Ovary (tissue), 7 donors: ENCODE measurements at regions not wholly inside any gene's neighbourhood (a gene's known extent, or its start where the extent isn't known, plus 50 kb on each side); places are given as distances from the start of the nearest gene placed in this dataset.

Source experiments
- DNase-seq, 5 donors: peaks; one replicate each; pipeline ENCODE4 v3.0.0-alpha.2; 2019 to 2020
- H3K27ac ChIP-seq, 2 donors: fragments of 200-600 bp; one replicate each; pipeline versions ENCODE4 v1.5.1 to v1.8.0; 2019 to 2022
- H3K27me3 ChIP-seq: fragments of 200-600 bp; one replicate; pipeline ENCODE4 v1.8.0; 2022
- H3K36me3 ChIP-seq: fragments of 200-600 bp; sonication (generic); one replicate; pipeline ENCODE4 v1.5.1; 2019
- H3K4me1 ChIP-seq: one replicate; pipeline ENCODE4 v1.8.1; 2013; ENCODE audit warnings: mild to moderate bottlenecking, moderate library complexity; ENCODE audit not compliant: insufficient read depth
- H3K4me3 ChIP-seq: fragments of 200-600 bp; sonication (generic); one replicate; pipeline ENCODE4 v1.5.1; 2017
- H3K9me3 ChIP-seq, 2 donors: fragments of 200-600 bp in 1 of 2; sonication (generic) in 1 of 2; one replicate each; pipeline versions ENCODE4 v1.5.1 to v1.8.1; 2013 to 2019; ENCODE audit warnings: mild to moderate bottlenecking in 1 of 2, moderate library complexity in 1 of 2
- EP300 ChIP-seq: sonication (generic); formaldehyde crosslinking; IDR thresholded peaks from one replicate; pipeline ENCODE4 v1.6.1; 2017; ENCODE audit warnings: antibody characterized with exemption
- POLR2A ChIP-seq: fragments of 450-650 bp; IDR thresholded peaks from one replicate; pipeline ENCODE4 v1.6.1; 2017; ENCODE audit warnings: antibody characterized with exemption, mild to moderate bottlenecking, moderate library complexity
- WGBS, 3 donors: extraction: QIAGEN DNeasy Blood & Tissue Kit in 1 of 3; methylation state at CpG; one replicate each; pipeline versions ENCODE4 v1.1.5 to v1.1.7; 2013 to 2017; 5-methylcytosine and 5-hydroxymethylcytosine counted together
- intact Hi-C, 4 donors: fragments of 100-400 bp; cut with DNase I; formaldehyde crosslinking; loops; one replicate each; pipeline versions ENCODE4 v1.11.0 to v1.15.1; 2022 to 2023
- TF ChIP-seq, protein P1 (sequence below), 3 donors: fragments of 450-650 bp in 2 of 3; fragments of 200-600 bp in 1 of 3; IDR thresholded peaks; one replicate each; pipeline versions ENCODE4 v1.5.1 to v1.8.0; 2016 to 2022; ENCODE audit warnings: antibody characterized with exemption in 3 of 3, mild to moderate bottlenecking in 1 of 3
- donor health status: DM: no; HTN: no; CAD: no; lungs with moderate emphysema.
- donor health status: DM: no; HTN: no; CAD: no.
- donor health status: Bipolar disorder and iron deficiency.
- donor health status: DM: no; HTN: no; CAD: no.
- donor health status: DM: yes; HTN: yes; CAD: no.

DNA sequence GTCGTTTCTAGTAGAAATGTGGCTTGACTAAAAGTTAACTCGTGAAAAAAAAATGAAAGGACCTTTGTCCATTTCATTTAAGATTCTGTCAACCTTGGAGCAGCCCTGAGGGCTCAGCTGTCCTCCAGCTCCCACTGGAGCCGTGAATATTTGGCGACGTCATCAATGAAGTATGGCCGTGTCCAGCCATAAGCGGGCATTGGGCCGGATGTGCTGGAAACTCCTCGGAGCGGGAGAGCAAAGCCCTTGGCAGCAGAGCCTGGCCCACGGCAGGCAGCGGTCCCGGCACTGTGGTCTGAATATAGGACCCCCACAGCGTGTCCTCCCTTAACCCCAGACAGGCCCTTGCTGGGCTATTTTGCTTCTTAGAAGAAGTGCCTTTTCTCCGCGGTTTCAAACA lies 50.0 kb downstream of the JAKMIP3 start:
- intact Hi-C loops: no loop called here
- Histone ChIP-seq H3K4me3 (no peak overlapping the region), H3K9me3 (no peaks in the 10 kb centered on the region), H3K4me1 (no peaks in the 10 kb centered on the region), H3K27me3 (no peaks in the 10 kb centered on the region), H3K27ac (no peak overlapping the region), H3K36me3 (no peaks in the 10 kb centered on the region)
- no peak for TF ChIP-seq EP300
- TF ChIP-seq, protein P1, sequence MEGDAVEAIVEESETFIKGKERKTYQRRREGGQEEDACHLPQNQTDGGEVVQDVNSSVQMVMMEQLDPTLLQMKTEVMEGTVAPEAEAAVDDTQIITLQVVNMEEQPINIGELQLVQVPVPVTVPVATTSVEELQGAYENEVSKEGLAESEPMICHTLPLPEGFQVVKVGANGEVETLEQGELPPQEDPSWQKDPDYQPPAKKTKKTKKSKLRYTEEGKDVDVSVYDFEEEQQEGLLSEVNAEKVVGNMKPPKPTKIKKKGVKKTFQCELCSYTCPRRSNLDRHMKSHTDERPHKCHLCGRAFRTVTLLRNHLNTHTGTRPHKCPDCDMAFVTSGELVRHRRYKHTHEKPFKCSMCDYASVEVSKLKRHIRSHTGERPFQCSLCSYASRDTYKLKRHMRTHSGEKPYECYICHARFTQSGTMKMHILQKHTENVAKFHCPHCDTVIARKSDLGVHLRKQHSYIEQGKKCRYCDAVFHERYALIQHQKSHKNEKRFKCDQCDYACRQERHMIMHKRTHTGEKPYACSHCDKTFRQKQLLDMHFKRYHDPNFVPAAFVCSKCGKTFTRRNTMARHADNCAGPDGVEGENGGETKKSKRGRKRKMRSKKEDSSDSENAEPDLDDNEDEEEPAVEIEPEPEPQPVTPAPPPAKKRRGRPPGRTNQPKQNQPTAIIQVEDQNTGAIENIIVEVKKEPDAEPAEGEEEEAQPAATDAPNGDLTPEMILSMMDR (IDR thresholded peaks at IDR 0.05): no peak
- TF ChIP-seq POLR2A: no peak
- DNase-seq: peak in 2 of 5 donors; percentile 21 to 50
- WGBS, 3 donors: 27 to 67% (median 43%) methylated on average over 16 of the region's 16 CpGs

DNA sequence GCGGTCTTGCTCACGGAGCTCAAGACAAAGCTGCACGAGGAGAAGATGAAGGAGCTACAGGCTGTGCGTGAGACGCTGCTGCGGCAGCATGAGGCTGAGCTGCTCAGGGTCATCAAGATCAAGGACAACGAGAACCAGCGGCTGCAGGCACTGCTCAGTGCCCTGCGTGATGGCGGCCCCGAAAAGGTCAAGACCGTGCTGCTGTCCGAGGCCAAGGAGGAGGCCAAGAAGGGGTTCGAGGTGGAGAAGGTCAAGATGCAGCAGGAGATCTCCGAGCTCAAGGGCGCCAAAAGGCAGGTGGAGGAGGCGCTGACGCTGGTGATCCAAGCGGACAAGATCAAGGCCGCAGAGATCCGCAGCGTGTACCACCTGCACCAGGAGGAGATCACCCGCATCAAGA lies 51.4 kb downstream of the JAKMIP3 start:
- Histone ChIP-seq H3K36me3 (no peaks in the 10 kb centered on the region), H3K4me1 (no peaks in the 10 kb centered on the region), H3K4me3 (no peak overlapping the region), H3K9me3 (no peaks in the 10 kb centered on the region), H3K27ac (no peak overlapping the region), H3K27me3 (no peaks in the 10 kb centered on the region)
- 89 to 93% (median 90%) methylated on average over 23 of the region's 23 CpGs for WGBS, 3 donors
- intact Hi-C loops: no loop called here
- DNase-seq: peak in 1 of 5 donors; percentile 6
- no peak for TF ChIP-seq POLR2A
- TF ChIP-seq EP300: no peak
- TF ChIP-seq, protein P1 (IDR thresholded peaks at IDR 0.05): no peak

DNA sequence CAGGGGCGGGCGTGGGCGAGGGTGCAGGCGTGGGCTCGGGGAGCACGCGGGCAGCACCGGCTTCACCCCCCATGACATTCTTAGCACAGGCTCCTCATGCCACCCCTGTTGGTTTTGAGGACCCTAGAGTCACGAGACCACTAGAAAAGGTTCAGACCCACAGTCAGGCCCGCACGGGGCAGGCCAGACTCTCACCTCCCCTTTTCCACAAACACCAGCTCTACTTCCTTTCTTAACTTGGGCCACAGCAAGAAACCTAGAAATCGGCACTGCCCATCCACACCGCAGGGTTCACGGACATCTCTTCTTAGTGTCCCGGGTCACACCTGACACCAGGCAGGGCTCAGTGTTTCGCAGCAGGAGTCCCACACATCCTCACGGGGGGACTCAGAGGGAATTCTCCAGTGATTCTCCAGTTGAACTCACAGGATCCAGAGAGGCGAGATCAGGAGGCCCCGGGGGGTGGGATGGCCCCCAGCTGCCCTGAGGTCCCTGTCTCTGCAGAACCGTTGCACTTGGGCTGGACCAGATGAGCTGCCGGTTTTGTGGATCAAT lies 52.0 kb downstream of the JAKMIP3 start:
- no peak overlapping the region for H3K4me3 ChIP-seq
- H3K27ac ChIP-seq: no peak overlapping the region
- H3K27me3 ChIP-seq: no peaks in the 10 kb centered on the region
- H3K9me3 ChIP-seq: no peaks in the 10 kb centered on the region
- H3K4me1 ChIP-seq: no peaks in the 10 kb centered on the region
- peak in 2 of 5 donors; percentile 4 to 19 for DNase-seq
- 91 to 95% (median 93%) methylated on average over 21 of the region's 21 CpGs for WGBS, 3 donors
- intact Hi-C loops: no loop called here
- TF ChIP-seq EP300: no peak
- TF ChIP-seq POLR2A: no peak
- TF ChIP-seq, protein P1 (IDR thresholded peaks at IDR 0.05): no peak
- H3K36me3 ChIP-seq: no peaks in the 10 kb centered on the region

DNA sequence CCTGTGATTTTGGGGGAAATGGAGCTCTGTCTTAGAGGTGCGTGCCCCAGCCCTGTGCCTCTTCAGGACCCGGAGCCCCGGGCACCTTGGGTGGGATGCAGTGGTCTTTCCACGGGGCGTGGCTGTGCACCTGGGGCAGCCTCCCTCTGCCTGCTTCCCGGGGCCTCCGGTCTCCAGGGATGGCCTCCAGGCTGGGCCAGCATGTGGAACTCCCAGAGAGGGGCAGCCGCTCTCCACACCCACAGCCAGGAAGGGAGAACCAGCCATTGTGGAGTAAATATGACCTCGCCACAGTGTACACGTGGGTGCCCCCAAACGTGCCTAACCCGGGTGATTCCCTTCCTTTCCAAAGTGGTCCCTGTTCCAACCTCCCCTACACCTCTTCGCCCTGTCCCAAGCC lies 52.6 kb downstream of the JAKMIP3 start:
- no peaks in the 10 kb centered on the region for H3K4me1 ChIP-seq
- no peaks in the 10 kb centered on the region for H3K9me3 ChIP-seq
- no peak overlapping the region for H3K4me3 ChIP-seq
- H3K27ac ChIP-seq: no peak overlapping the region
- intact Hi-C loops: no loop called here
- H3K36me3 ChIP-seq: no peaks in the 10 kb centered on the region
- no peaks in the 10 kb centered on the region for H3K27me3 ChIP-seq
- TF ChIP-seq EP300: no peak
- no peak for TF ChIP-seq POLR2A
- TF ChIP-seq, protein P1 (IDR thresholded peaks at IDR 0.05): no peak
- WGBS, 3 donors: 94 to 98% (median 96%) methylated on average over 10 to 13 of the region's 13 CpGs
- peak in 1 of 5 donors; percentile 3 for DNase-seq
